ENCODE measurements at regions not wholly inside any gene's neighbourhood (a gene's known extent, or its start where the extent isn't known, plus 50 kb on each side); places are given as distances from the start of the nearest gene placed in this dataset.
"Not testable (repeated sequence)": the region's sequence is repeated elsewhere in the genome, so short reads cannot be mapped to it uniquely, and the experiment has no call there.

DNA sequence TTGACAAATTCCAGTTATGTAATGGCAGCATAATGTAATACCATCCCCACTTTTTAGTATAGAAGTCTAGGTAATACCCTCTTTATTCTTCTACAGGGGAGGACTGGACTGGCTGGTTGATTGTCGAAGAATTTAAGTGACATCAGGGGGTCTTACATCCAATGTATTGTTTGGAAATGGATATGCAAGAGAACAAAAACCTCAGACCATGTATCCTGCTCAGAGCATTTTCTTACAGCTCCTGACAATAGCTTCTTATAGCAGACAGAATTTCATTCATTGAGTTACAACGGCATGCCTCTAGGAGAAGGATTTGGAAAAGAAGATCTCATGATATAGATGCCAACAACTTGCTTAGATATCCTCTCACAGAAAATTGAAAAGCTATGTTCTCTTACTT, 2032.3 kb downstream of the EFNA5 start:
- Mint-ChIP-seq H3K9me3 (peaks cover 4 to 10% (median 5%) of the 10 kb centered on the region in 3 donors), H3K27me3 (no peaks in the 10 kb centered on the region), H3K4me3 (no peak overlapping the region), H3K36me3 (no peaks in the 10 kb centered on the region), H3K4me1 (no peaks in the 10 kb centered on the region), H3K27ac (no peak overlapping the region)
- Histone ChIP-seq H3K4me3 (ENCODE audit: control insufficient read depth in 1 of 2, extremely low read depth in 1 of 2, low read length in 1 of 2) (no peak overlapping the region), H3K9me3 (no peaks in the 10 kb centered on the region), H3K36me3 (ENCODE audit: control insufficient read depth in 2 of 2, extremely low read depth in 1 of 2, insufficient read depth in 1 of 2, low read length in 1 of 2) (no peaks in the 10 kb centered on the region), H3K27ac (ENCODE audit: low read length) (no peak overlapping the region), H3K4me1 (ENCODE audit: control insufficient read depth in 1 of 2, extremely low read depth in 1 of 2, insufficient read depth in 2 of 2, low read length in 2 of 2) (no peaks in the 10 kb centered on the region), H3K27me3 (replicated peaks in 1 of 2; ENCODE audit: control insufficient read depth in 2 of 2, extremely low read depth in 1 of 2, insufficient read depth in 2 of 2, low read length in 1 of 2) (no peaks in the 10 kb centered on the region)
- ChIA-PET POLR2A (no interaction called here), CTCF (no interaction called here)
- DNase-seq (no peak), ATAC-seq (replicated peaks in 1 of 4) (no peak)
- no CpG with 5 or more reads among the region's 2 CpGs for WGBS (ENCODE audit: insufficient coverage)

DNA sequence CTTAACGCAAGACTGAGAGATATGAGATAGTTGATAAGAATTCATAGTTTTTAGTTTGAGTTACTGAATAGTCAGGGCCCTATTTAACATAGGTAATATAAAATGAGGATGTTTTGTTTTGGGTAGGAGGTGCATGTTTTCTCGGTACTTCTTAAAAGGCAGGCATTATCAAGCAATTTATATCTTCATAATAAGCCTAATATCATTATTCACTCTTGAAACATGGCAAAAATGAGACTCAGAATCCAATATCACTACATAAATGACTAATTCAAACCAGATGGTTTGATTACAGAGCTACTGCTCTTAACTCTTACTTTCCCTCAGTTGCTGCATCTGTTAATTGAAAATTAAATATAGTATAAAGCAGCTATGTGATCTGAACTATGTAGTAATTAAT, 2038.7 kb downstream of the EFNA5 start:
- no peak overlapping the region for H3K4me3 ChIP-seq (ENCODE audit: control insufficient read depth in 1 of 2, extremely low read depth in 1 of 2, low read length in 1 of 2)
- H3K4me1 Mint-ChIP-seq = no peaks in the 10 kb centered on the region
- POLR2A ChIA-PET = no interaction called here
- no peak for DNase-seq
- no peak for ATAC-seq (replicated peaks in 1 of 4)
- peaks cover 10 to 16% (median 11%) of the 10 kb centered on the region in 3 donors for H3K9me3 Mint-ChIP-seq
- no peak overlapping the region for H3K27ac ChIP-seq (ENCODE audit: low read length)
- CTCF ChIA-PET = no interaction called here
- no peaks in the 10 kb centered on the region for H3K27me3 Mint-ChIP-seq
- no peak overlapping the region for H3K27ac Mint-ChIP-seq
- H3K4me3 Mint-ChIP-seq = no peak overlapping the region
- H3K9me3 ChIP-seq = no peaks in the 10 kb centered on the region
- no peaks in the 10 kb centered on the region for H3K27me3 ChIP-seq (replicated peaks in 1 of 2; ENCODE audit: control insufficient read depth in 2 of 2, extremely low read depth in 1 of 2, insufficient read depth in 2 of 2, low read length in 1 of 2)
- WGBS (ENCODE audit: insufficient coverage) = no CpG with 5 or more reads among the region's 2 CpGs
- H3K36me3 ChIP-seq (ENCODE audit: control insufficient read depth in 2 of 2, extremely low read depth in 1 of 2, insufficient read depth in 1 of 2, low read length in 1 of 2) = no peaks in the 10 kb centered on the region
- no peaks in the 10 kb centered on the region for H3K4me1 ChIP-seq (ENCODE audit: control insufficient read depth in 1 of 2, extremely low read depth in 1 of 2, insufficient read depth in 2 of 2, low read length in 2 of 2)
- no peaks in the 10 kb centered on the region for H3K36me3 Mint-ChIP-seq

DNA sequence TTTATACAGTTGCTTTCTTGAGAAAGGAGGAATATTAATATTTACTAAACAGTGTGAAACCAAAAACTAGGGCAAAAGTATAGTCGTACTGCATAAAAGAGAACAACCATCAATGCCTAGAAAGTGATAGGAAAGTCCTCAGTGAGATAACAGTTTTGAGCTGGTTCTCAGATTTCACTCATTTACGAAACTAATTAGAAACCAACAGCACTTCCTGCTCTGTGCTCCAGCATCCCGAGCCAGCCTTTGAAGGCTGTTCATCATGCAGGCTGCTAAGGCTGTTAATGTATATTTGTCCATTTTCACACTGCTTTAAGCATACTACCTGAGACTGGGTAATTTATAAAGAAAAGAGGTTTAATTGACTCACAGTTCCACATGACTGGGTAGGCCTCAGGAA, 2039.9 kb downstream of the EFNA5 start:
- Histone ChIP-seq H3K27ac (ENCODE audit: low read length) (no peak overlapping the region), H3K27me3 (replicated peaks in 1 of 2; ENCODE audit: control insufficient read depth in 2 of 2, extremely low read depth in 1 of 2, insufficient read depth in 2 of 2, low read length in 1 of 2) (no peaks in the 10 kb centered on the region), H3K36me3 (ENCODE audit: control insufficient read depth in 2 of 2, extremely low read depth in 1 of 2, insufficient read depth in 1 of 2, low read length in 1 of 2) (no peaks in the 10 kb centered on the region), H3K4me1 (ENCODE audit: control insufficient read depth in 1 of 2, extremely low read depth in 1 of 2, insufficient read depth in 2 of 2, low read length in 2 of 2) (no peaks in the 10 kb centered on the region), H3K9me3 (no peaks in the 10 kb centered on the region), H3K4me3 (ENCODE audit: control insufficient read depth in 1 of 2, extremely low read depth in 1 of 2, low read length in 1 of 2) (no peak overlapping the region)
- ATAC-seq (replicated peaks in 1 of 4) (no peak), DNase-seq (no peak)
- no peaks in the 10 kb centered on the region for H3K27me3 Mint-ChIP-seq
- H3K27ac Mint-ChIP-seq = no peak overlapping the region
- H3K4me1 Mint-ChIP-seq = no peaks in the 10 kb centered on the region
- H3K36me3 Mint-ChIP-seq = no peaks in the 10 kb centered on the region
- H3K9me3 Mint-ChIP-seq = peaks cover 7 to 14% (median 13%) of the 10 kb centered on the region in 3 donors
- ChIA-PET POLR2A (no interaction called here), CTCF (interaction anchor here in 1 of 2 donors (0.7 kb wide), 1 partner anchor 62 kb away, joined by 3 read pairs; no protein-coding TSS in a partner anchor)
- no CpG with 5 or more reads among the region's 3 CpGs for WGBS (ENCODE audit: insufficient coverage)
- no peak overlapping the region for H3K4me3 Mint-ChIP-seq

DNA sequence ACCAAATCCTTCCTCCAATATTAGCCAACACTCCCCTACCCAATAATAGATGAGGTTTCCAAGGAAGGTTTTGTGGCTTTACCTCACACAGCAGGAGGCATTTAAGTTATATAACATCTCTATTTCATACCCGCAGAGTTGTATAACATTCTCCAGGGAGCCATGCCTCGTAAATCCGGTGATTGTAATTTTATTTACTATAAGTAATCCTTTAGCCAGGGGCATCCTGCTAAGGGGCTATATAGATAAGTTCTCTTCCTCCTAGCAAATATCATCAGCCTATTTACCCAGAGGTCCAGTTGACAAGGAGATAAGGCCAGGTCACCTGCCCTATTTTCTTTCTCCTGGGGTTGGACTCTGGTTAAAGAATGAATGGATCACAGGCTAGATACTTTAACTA, 2051.0 kb downstream of the EFNA5 start:
- no CpG with 5 or more reads among the region's 3 CpGs for WGBS (ENCODE audit: insufficient coverage)
- Histone ChIP-seq H3K27me3 (replicated peaks in 1 of 2; ENCODE audit: control insufficient read depth in 2 of 2, extremely low read depth in 1 of 2, insufficient read depth in 2 of 2, low read length in 1 of 2) (no peaks in the 10 kb centered on the region), H3K4me3 (ENCODE audit: control insufficient read depth in 1 of 2, extremely low read depth in 1 of 2, low read length in 1 of 2) (no peak overlapping the region), H3K27ac (ENCODE audit: low read length) (no peak overlapping the region), H3K36me3 (ENCODE audit: control insufficient read depth in 2 of 2, extremely low read depth in 1 of 2, insufficient read depth in 1 of 2, low read length in 1 of 2) (no peaks in the 10 kb centered on the region), H3K4me1 (ENCODE audit: control insufficient read depth in 1 of 2, extremely low read depth in 1 of 2, insufficient read depth in 2 of 2, low read length in 2 of 2) (no peaks in the 10 kb centered on the region), H3K9me3 (no peaks in the 10 kb centered on the region)
- DNase-seq (no peak), ATAC-seq (replicated peaks in 1 of 4) (no peak)
- ChIA-PET CTCF (no interaction called here), POLR2A (no interaction called here)
- Mint-ChIP-seq H3K4me1 (no peaks in the 10 kb centered on the region), H3K27me3 (no peaks in the 10 kb centered on the region), H3K9me3 (peaks cover 6 to 21% (median 7%) of the 10 kb centered on the region in 3 donors), H3K27ac (no peak overlapping the region), H3K4me3 (no peak overlapping the region), H3K36me3 (no peaks in the 10 kb centered on the region)

DNA sequence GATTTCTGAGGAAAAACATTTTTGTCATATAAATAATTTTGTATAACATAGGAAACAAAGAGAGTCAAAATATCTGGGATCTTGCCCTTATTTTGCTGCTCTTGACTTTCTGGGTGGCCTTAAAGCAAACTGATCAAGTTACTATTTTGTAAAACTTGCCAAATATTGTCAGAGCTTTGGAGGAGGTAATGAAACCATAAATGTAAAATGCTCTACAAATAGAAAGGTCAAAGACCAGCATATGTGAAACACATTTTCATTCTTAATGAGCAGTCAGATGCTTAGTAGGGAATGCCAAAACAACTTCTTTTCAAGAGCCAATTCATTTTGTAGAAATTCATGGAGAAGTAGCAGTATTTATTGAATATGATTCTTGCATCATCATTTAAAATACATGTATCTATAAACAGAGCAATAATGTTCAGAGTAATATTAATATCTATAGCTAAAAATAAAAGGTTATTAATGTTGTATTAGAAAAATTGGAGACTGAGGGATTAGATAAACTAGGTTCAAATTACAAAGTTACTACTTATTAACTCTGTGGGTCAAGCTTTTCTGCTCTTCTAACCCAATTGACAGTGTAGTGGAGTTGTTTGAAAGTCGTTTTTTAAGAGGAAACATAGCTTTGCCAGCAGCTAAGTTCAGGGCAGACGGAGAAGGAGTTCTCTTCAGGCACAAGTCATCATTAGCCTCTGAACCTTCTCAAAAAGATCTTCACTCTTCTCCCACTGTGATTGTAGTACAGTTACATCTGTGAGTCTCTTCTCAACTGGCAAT, 2053.1 kb downstream of the EFNA5 start:
- no CpG with 5 or more reads among the region's 2 CpGs for WGBS (ENCODE audit: insufficient coverage)
- no peak for DNase-seq
- ChIA-PET POLR2A (no interaction called here), CTCF (interaction anchor here in 1 of 2 donors (0.6 kb wide), 1 partner anchor 281 kb away, joined by 3 read pairs; no protein-coding TSS in a partner anchor)
- Mint-ChIP-seq H3K27me3 (no peaks in the 10 kb centered on the region), H3K4me3 (no peak overlapping the region), H3K4me1 (no peaks in the 10 kb centered on the region), H3K36me3 (no peaks in the 10 kb centered on the region), H3K27ac (no peak overlapping the region), H3K9me3 (peaks cover 3 to 17% (median 7%) of the 10 kb centered on the region in 3 donors)
- Histone ChIP-seq H3K27ac (ENCODE audit: low read length) (no peak overlapping the region), H3K9me3 (no peaks in the 10 kb centered on the region), H3K4me1 (ENCODE audit: control insufficient read depth in 1 of 2, extremely low read depth in 1 of 2, insufficient read depth in 2 of 2, low read length in 2 of 2) (no peaks in the 10 kb centered on the region), H3K4me3 (ENCODE audit: control insufficient read depth in 1 of 2, extremely low read depth in 1 of 2, low read length in 1 of 2) (no peak overlapping the region), H3K36me3 (ENCODE audit: control insufficient read depth in 2 of 2, extremely low read depth in 1 of 2, insufficient read depth in 1 of 2, low read length in 1 of 2) (no peaks in the 10 kb centered on the region), H3K27me3 (replicated peaks in 1 of 2; ENCODE audit: control insufficient read depth in 2 of 2, extremely low read depth in 1 of 2, insufficient read depth in 2 of 2, low read length in 1 of 2) (no peaks in the 10 kb centered on the region)
- no peak for ATAC-seq (replicated peaks in 1 of 4)

DNA sequence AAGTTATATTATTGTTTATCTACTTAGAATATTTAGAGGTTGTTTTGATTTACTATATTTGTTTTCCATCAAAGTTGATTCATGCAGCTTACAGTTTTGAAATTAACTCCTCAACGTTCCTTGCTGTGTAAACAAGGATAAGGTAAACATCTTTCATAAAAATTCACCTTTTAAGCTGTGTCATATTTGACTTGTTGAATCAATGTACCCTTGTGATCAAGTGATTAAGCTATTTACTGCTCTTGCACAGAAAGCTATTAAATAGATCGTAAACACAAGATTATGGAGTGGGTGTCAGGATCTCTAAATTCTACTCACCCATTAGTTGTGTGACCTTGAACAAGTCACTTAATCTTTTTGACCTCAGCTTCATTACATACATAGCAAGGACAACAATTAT, 2054.0 kb upstream of the NUDT12 start:
- Mint-ChIP-seq H3K9me3 (peaks cover 0 to 11% (median 3%) of the 10 kb centered on the region in 3 donors), H3K27ac (no peak overlapping the region), H3K27me3 (no peaks in the 10 kb centered on the region), H3K36me3 (no peaks in the 10 kb centered on the region), H3K4me1 (no peaks in the 10 kb centered on the region), H3K4me3 (no peak overlapping the region)
- no peak for DNase-seq
- ChIA-PET POLR2A (no interaction called here), CTCF (no interaction called here)
- no peak for ATAC-seq (replicated peaks in 1 of 4)
- WGBS (ENCODE audit: insufficient coverage) = no CpG with 5 or more reads among the region's 2 CpGs
- Histone ChIP-seq H3K9me3 (no peaks in the 10 kb centered on the region), H3K27me3 (replicated peaks in 1 of 2; ENCODE audit: control insufficient read depth in 2 of 2, extremely low read depth in 1 of 2, insufficient read depth in 2 of 2, low read length in 1 of 2) (no peaks in the 10 kb centered on the region), H3K4me3 (ENCODE audit: control insufficient read depth in 1 of 2, extremely low read depth in 1 of 2, low read length in 1 of 2) (no peak overlapping the region), H3K27ac (ENCODE audit: low read length) (no peak overlapping the region), H3K36me3 (ENCODE audit: control insufficient read depth in 2 of 2, extremely low read depth in 1 of 2, insufficient read depth in 1 of 2, low read length in 1 of 2) (no peaks in the 10 kb centered on the region), H3K4me1 (ENCODE audit: control insufficient read depth in 1 of 2, extremely low read depth in 1 of 2, insufficient read depth in 2 of 2, low read length in 2 of 2) (no peaks in the 10 kb centered on the region)

DNA sequence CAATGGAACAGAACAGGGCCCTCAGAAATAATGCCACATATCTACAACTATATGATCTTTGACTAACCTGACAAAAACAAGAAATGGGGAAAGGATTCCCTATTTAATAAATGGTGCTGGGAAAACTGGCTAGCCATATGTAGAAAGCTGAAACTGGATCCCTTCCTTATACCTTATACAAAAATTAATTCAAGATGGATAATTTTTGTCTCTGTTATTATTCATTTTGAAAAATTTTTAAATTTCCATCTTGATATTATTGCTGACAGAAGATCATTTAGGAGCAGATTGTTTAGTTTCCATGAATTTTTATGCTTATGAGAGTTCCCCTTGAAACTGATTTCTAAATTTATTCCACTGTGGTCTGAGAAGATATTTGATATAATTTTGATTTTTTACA, 2039.8 kb upstream of the NUDT12 start:
- H3K36me3 ChIP-seq (ENCODE audit: control insufficient read depth in 2 of 2, extremely low read depth in 1 of 2, insufficient read depth in 1 of 2, low read length in 1 of 2); H3K27ac ChIP-seq (ENCODE audit: low read length); H3K4me3 ChIP-seq (ENCODE audit: control insufficient read depth in 1 of 2, extremely low read depth in 1 of 2, low read length in 1 of 2); H3K27me3 Mint-ChIP-seq; H3K36me3 Mint-ChIP-seq; H3K27me3 ChIP-seq (replicated peaks in 1 of 2; ENCODE audit: control insufficient read depth in 2 of 2, extremely low read depth in 1 of 2, insufficient read depth in 2 of 2, low read length in 1 of 2); H3K27ac Mint-ChIP-seq; ATAC-seq (replicated peaks in 1 of 4); H3K4me3 Mint-ChIP-seq; H3K4me1 ChIP-seq (ENCODE audit: control insufficient read depth in 1 of 2, extremely low read depth in 1 of 2, insufficient read depth in 2 of 2, low read length in 2 of 2); POLR2A ChIA-PET; CTCF ChIA-PET; DNase-seq; H3K4me1 Mint-ChIP-seq; H3K9me3 ChIP-seq: not testable (repeated sequence)
- H3K9me3 Mint-ChIP-seq = peaks cover 18 to 42% (median 24%) of the 10 kb centered on the region in 3 donors

Measured in T-cell (primary cell).